MCF 10A (cell line): ENCODE measurements at regions not wholly inside any gene's neighbourhood (a gene's known extent, or its start where the extent isn't known, plus 50 kb on each side); places are given as distances from the start of the nearest gene placed in this dataset.

Experiments used
- BruUV-seq: library from RNA; stranded (reverse); fragments of 400-500 nt; replicated peaks from 2 replicates; lab custom pipeline; 2021; lab: Mats Ljungman, UMichigan
- CTCF ChIA-PET: fragments of 300-600 bp; sonication (Branson Sonifier 250); formaldehyde crosslinking; extraction: SDS; loops from one replicate; lab custom pipeline; 2021; ENCODE audit warnings: antibody characterized with exemption, inconsistent platforms; lab: Yijun Ruan, JAX
- POLR2A ChIA-PET: fragments of 300-600, 350-650 bp; sonication (Branson Sonifier 250); formaldehyde crosslinking; extraction: SDS; loops from one replicate; lab custom pipeline; 2020; ENCODE audit warnings: antibody characterized with exemption, inconsistent platforms; lab: Yijun Ruan, JAX
- DNase-seq: peaks from one replicate; pipeline ENCODE4 v3.0.0-alpha.2; 2018; ENCODE audit not compliant: unreplicated experiment
- H3K27ac Mint-ChIP-seq: one replicate; pipeline ENCODE4 v1.8.0; 2022; ENCODE audit warnings: mild to moderate bottlenecking, low read depth, mixed read lengths; ENCODE audit not compliant: unreplicated experiment
- H3K27me3 Mint-ChIP-seq: one replicate; pipeline ENCODE4 v1.8.0; 2022; ENCODE audit warnings: mixed read lengths; ENCODE audit not compliant: insufficient read depth, unreplicated experiment
- H3K36me3 Mint-ChIP-seq: one replicate; pipeline ENCODE4 v1.8.0; 2022; ENCODE audit warnings: mild to moderate bottlenecking, moderate library complexity, mixed read lengths; ENCODE audit not compliant: insufficient read depth, unreplicated experiment
- H3K4me1 Mint-ChIP-seq: one replicate; pipeline ENCODE4 v1.8.0; 2022; ENCODE audit warnings: mixed read lengths; ENCODE audit not compliant: insufficient read depth, unreplicated experiment
- H3K4me3 Mint-ChIP-seq: one replicate; pipeline ENCODE4 v1.8.0; 2022; ENCODE audit warnings: mild to moderate bottlenecking, moderate library complexity, mixed read lengths; ENCODE audit not compliant: unreplicated experiment
- H3K9me3 Mint-ChIP-seq: one replicate; pipeline ENCODE4 v1.8.0; 2022; ENCODE audit warnings: mixed read lengths; ENCODE audit not compliant: unreplicated experiment
- intact Hi-C: fragments of 100-400 bp; cut with micrococcal nuclease; formaldehyde crosslinking; loops from 2 replicates; pipeline ENCODE4 v1.14.1; 2022
- TF ChIP-seq, protein P1 (sequence below): fragments of 200-600 bp; IDR thresholded peaks from one replicate; pipeline ENCODE4 v1.8.0; 2022; ENCODE audit warnings: antibody characterized with exemption, mild to moderate bottlenecking; ENCODE audit not compliant: unreplicated experiment

DNA sequence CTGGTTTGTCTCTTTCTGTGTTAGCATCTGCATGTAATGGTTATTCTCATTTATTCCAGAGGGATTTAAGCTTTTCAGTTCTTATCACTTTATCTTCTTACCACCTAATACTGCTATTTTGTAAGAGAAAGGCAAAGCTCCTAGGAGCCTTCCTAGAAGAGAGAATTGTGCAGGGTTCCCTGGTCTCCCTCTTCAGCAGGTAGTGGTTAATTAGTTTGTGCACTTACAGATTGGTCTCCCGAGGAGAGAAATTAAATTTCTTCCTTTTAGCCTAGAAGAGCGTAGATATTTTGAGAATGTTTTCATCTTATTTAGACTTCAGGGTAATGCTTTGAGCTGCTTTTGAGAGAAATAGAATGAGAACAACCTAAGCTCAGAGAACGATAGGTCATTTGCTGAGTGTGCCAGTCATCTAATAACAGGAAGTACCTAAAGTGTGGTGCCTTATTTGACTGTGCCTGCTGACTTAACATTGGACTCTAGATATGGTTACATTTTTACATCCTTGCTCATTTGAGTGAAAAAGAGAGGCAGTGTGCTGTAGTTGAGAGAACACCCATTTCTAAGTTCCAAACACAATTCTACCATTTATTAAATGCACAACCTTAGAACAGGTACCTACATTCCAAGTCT is 651.4 kb downstream of the STK39 start:
- TF ChIP-seq, protein P1, sequence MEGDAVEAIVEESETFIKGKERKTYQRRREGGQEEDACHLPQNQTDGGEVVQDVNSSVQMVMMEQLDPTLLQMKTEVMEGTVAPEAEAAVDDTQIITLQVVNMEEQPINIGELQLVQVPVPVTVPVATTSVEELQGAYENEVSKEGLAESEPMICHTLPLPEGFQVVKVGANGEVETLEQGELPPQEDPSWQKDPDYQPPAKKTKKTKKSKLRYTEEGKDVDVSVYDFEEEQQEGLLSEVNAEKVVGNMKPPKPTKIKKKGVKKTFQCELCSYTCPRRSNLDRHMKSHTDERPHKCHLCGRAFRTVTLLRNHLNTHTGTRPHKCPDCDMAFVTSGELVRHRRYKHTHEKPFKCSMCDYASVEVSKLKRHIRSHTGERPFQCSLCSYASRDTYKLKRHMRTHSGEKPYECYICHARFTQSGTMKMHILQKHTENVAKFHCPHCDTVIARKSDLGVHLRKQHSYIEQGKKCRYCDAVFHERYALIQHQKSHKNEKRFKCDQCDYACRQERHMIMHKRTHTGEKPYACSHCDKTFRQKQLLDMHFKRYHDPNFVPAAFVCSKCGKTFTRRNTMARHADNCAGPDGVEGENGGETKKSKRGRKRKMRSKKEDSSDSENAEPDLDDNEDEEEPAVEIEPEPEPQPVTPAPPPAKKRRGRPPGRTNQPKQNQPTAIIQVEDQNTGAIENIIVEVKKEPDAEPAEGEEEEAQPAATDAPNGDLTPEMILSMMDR = no peak
- DNase-seq = no peak
- ChIA-PET POLR2A (no interaction called here), CTCF (interaction anchor here (0.5 kb wide), 1 partner anchor 633 kb away, joined by 3 read pairs; no protein-coding TSS in a partner anchor)
- Mint-ChIP-seq H3K27ac (no peak overlapping the region), H3K4me1 (no peaks in the 10 kb centered on the region), H3K36me3 (no peaks in the 10 kb centered on the region), H3K4me3 (no peak overlapping the region), H3K27me3 (no peaks in the 10 kb centered on the region), H3K9me3 (no peaks in the 10 kb centered on the region)
- no TSS peak for BruUV-seq
- intact Hi-C loops = no loop called here

DNA sequence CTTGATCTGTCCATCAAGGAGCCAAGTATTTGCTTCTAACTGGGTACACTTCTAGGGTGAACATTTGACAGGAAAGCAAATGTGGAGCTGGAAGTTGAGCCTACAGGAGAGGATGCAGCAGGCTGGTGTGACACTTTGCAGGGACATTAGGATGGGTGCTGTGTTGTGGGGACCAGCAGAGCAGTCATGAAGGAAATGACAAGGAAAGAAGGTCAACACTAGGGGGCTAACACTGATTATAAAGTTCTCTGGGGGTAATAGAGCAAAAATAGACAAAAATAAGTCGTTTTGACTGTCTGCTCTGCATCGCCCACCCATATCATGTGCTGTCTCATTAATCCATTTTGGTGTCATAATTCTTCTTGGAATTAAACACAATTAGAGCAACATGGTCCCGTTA is 652.4 kb downstream of the STK39 start:
- H3K4me3 Mint-ChIP-seq = no peak overlapping the region
- no peaks in the 10 kb centered on the region for H3K36me3 Mint-ChIP-seq
- POLR2A ChIA-PET = no interaction called here
- no peak overlapping the region for H3K27ac Mint-ChIP-seq
- intact Hi-C loops = no loop called here
- H3K4me1 Mint-ChIP-seq = no peaks in the 10 kb centered on the region
- BruUV-seq = no TSS peak
- H3K27me3 Mint-ChIP-seq = no peaks in the 10 kb centered on the region
- CTCF ChIA-PET = no interaction called here
- TF ChIP-seq, protein P1 = no peak
- no peak for DNase-seq
- H3K9me3 Mint-ChIP-seq = no peaks in the 10 kb centered on the region

DNA sequence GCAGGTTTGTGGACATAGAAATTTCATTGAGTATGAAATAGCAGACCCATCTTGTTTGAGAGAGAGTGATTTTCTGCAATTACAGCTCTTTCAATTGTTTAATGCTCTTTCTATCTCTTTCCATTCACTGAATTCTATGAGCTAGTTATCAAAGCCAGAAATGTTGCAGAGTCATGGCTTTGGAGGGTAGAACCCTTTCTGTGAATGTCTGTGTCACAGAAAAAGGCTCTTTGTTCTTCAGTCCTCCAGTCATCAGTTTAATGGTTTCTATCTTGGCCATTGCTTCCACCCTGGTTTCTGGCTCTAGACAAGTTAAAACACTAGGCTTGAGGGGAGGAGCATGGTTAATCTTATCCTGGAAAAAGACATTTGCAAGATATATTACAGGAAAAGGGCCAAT is 655.0 kb downstream of the STK39 start:
- DNase-seq = no peak
- Mint-ChIP-seq H3K4me3 (no peak overlapping the region), H3K9me3 (no peaks in the 10 kb centered on the region), H3K27me3 (no peaks in the 10 kb centered on the region), H3K27ac (no peak overlapping the region), H3K4me1 (no peaks in the 10 kb centered on the region), H3K36me3 (no peaks in the 10 kb centered on the region)
- POLR2A ChIA-PET = no interaction called here
- no TSS peak for BruUV-seq
- TF ChIP-seq, protein P1 = no peak
- CTCF ChIA-PET = interaction anchor here (0.6 to 0.7 kb wide), 2 partner anchors 523 to 526 kb away, joined by 3 to 4 read pairs; no protein-coding TSS in a partner anchor
- intact Hi-C loops = no loop called here

DNA sequence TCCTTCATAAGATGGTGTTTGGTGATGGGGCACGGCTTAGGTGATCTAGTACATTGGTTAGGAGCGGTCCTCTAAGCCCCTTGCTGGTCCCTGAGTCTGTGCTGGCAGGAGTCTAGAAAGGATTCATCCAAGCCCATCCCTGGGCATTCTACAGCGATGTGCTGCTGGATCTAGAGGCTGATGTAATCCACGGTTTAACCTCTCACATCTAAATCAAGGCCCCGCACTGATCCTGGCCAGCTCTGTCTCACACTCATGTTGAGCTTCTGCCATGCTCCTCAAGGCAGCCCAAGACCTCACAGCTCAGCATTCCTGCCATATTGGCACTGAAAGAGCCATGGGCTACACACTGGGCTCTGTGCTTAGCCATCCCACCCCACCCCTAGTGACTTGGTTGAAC is 664.8 kb downstream of the STK39 start:
- Mint-ChIP-seq H3K27ac (no peak overlapping the region), H3K4me3 (no peak overlapping the region), H3K9me3 (no peaks in the 10 kb centered on the region), H3K27me3 (no peaks in the 10 kb centered on the region), H3K36me3 (no peaks in the 10 kb centered on the region), H3K4me1 (no peaks in the 10 kb centered on the region)
- no peak for DNase-seq
- intact Hi-C loops = no loop called here
- BruUV-seq = no TSS peak
- TF ChIP-seq, protein P1 = no peak
- CTCF ChIA-PET = no interaction called here
- POLR2A ChIA-PET = interaction anchor here (0.9 kb wide), 1 partner anchor 166 kb away, joined by 3 read pairs; no protein-coding TSS in a partner anchor
